Breast epithelium (tissue), 3 donors: ENCODE measurements at regions not wholly inside any gene's neighbourhood (a gene's known extent, or its start where the extent isn't known, plus 50 kb on each side); places are given as distances from the start of the nearest gene placed in this dataset.
"Not testable (repeated sequence)": the region's sequence is repeated elsewhere in the genome, so short reads cannot be mapped to it uniquely, and the experiment has no call there.

Experiments used
- POLR2A ChIP-seq: fragments of 450-650 bp; IDR thresholded peaks from one replicate; pipeline ENCODE4 v1.6.1; 2016; ENCODE audit warnings: antibody characterized with exemption, mild to moderate bottlenecking, moderate library complexity
- TF ChIP-seq, protein P1 (sequence below), 3 donors: fragments of 450-650 bp; IDR thresholded peaks; one replicate each; pipeline ENCODE4 v1.5.1; 2016 to 2017; ENCODE audit warnings: antibody characterized with exemption in 3 of 3, mild to moderate bottlenecking in 3 of 3, moderate library complexity in 3 of 3

DNA sequence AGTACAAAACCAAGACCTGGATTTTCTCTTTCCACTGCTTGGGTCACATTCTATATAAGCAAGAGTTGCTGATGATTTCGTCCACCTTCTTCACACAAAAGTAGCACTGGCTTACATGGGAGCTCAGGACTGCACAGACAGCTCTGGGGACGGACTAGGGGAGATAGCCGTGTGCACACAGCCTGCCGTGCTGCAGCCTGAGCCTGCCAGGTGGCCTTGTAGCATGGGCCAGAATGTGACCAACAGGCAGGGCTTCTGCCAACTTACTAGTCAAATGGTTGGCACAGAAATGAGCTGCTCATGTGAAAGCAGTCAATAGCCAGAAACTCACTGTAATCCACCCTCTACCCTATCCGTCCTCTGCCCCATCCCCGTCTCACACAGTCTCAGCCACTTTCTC, 299.0 kb downstream of the ANAPC1 start:
- TF ChIP-seq, protein P1, sequence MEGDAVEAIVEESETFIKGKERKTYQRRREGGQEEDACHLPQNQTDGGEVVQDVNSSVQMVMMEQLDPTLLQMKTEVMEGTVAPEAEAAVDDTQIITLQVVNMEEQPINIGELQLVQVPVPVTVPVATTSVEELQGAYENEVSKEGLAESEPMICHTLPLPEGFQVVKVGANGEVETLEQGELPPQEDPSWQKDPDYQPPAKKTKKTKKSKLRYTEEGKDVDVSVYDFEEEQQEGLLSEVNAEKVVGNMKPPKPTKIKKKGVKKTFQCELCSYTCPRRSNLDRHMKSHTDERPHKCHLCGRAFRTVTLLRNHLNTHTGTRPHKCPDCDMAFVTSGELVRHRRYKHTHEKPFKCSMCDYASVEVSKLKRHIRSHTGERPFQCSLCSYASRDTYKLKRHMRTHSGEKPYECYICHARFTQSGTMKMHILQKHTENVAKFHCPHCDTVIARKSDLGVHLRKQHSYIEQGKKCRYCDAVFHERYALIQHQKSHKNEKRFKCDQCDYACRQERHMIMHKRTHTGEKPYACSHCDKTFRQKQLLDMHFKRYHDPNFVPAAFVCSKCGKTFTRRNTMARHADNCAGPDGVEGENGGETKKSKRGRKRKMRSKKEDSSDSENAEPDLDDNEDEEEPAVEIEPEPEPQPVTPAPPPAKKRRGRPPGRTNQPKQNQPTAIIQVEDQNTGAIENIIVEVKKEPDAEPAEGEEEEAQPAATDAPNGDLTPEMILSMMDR (IDR thresholded peaks at IDR 0.05), result not testable (repeated sequence)
- not testable (repeated sequence) for TF ChIP-seq POLR2A
